ENCODE measurements at regions not wholly inside any gene's neighbourhood (a gene's known extent, or its start where the extent isn't known, plus 50 kb on each side); places are given as distances from the start of the nearest gene placed in this dataset.

DNA sequence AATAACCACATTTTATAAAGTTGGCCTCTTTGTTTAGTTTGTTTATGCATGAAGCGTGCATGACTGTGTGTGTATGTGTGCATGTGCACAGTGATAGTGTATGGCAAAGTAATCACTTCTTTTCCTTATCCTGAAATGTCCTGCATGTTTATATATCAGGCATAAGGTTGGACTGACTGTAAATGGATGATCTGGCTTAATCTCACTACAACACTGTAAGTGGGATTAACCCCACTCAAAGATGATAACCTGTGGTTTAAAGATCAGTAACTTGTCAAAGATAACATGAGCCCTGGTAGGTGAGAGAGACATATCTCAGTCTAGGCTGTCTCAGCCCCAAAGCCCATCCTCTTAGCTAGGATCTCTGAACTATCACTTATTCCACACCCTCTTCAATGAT lies 376.6 kb upstream of the TSHZ2 start:
- TF ChIP-seq, protein P1, sequence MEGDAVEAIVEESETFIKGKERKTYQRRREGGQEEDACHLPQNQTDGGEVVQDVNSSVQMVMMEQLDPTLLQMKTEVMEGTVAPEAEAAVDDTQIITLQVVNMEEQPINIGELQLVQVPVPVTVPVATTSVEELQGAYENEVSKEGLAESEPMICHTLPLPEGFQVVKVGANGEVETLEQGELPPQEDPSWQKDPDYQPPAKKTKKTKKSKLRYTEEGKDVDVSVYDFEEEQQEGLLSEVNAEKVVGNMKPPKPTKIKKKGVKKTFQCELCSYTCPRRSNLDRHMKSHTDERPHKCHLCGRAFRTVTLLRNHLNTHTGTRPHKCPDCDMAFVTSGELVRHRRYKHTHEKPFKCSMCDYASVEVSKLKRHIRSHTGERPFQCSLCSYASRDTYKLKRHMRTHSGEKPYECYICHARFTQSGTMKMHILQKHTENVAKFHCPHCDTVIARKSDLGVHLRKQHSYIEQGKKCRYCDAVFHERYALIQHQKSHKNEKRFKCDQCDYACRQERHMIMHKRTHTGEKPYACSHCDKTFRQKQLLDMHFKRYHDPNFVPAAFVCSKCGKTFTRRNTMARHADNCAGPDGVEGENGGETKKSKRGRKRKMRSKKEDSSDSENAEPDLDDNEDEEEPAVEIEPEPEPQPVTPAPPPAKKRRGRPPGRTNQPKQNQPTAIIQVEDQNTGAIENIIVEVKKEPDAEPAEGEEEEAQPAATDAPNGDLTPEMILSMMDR (IDR thresholded peaks at IDR 0.05; ENCODE audit: low read depth, low read length), result no peak
- no peak for TF ChIP-seq EZH2phosphoT487 (IDR thresholded peaks at IDR 0.05; ENCODE audit: low read depth)
